SK-N-SH treated with all-trans-retinoic acid at 6 μM for 48 hours (cell line): ENCODE measurements at regions not wholly inside any gene's neighbourhood (a gene's known extent, or its start where the extent isn't known, plus 50 kb on each side); places are given as distances from the start of the nearest gene placed in this dataset.

Source experiments
- RARB ChIP-seq: fragments of 250-450 bp; sonication (Bioruptor Pico); IDR thresholded peaks from 2 replicates; pipeline ENCODE4 v1.8.0; 2021; ENCODE audit warnings: mild to moderate bottlenecking, moderate library complexity
- SNAI2 ChIP-seq: fragments of 250-450 bp; sonication (Bioruptor Pico); IDR thresholded peaks from 2 replicates; pipeline ENCODE4 v1.5.0; 2020; ENCODE audit warnings: mild to moderate bottlenecking, moderate library complexity
- ZFP30 ChIP-seq: fragments of 450-650 bp; formaldehyde crosslinking; IDR thresholded peaks from 2 replicates; pipeline ENCODE4 v1.5.0; 2022; ENCODE audit warnings: mild to moderate bottlenecking, moderate library complexity
- ZNF565 ChIP-seq: fragments of 450-650 bp; formaldehyde crosslinking; conservative IDR thresholded peaks from 2 replicates; pipeline ENCODE4 v1.5.0; 2020; ENCODE audit warnings: low read depth, mild to moderate bottlenecking, moderate library complexity
- TF ChIP-seq, protein P1 (sequence below): fragments of 250-450 bp; sonication (Bioruptor Pico); IDR thresholded peaks from 2 replicates; pipeline ENCODE4 v1.8.0; 2020; ENCODE audit warnings: mild to moderate bottlenecking, moderate library complexity, borderline replicate concordance

- no peak for TF ChIP-seq SNAI2
- TF ChIP-seq ZNF565 (CRISPR knock-in tag), result no peak
- no peak for TF ChIP-seq RARB (CRISPR knock-in tag)
- TF ChIP-seq, protein P1, sequence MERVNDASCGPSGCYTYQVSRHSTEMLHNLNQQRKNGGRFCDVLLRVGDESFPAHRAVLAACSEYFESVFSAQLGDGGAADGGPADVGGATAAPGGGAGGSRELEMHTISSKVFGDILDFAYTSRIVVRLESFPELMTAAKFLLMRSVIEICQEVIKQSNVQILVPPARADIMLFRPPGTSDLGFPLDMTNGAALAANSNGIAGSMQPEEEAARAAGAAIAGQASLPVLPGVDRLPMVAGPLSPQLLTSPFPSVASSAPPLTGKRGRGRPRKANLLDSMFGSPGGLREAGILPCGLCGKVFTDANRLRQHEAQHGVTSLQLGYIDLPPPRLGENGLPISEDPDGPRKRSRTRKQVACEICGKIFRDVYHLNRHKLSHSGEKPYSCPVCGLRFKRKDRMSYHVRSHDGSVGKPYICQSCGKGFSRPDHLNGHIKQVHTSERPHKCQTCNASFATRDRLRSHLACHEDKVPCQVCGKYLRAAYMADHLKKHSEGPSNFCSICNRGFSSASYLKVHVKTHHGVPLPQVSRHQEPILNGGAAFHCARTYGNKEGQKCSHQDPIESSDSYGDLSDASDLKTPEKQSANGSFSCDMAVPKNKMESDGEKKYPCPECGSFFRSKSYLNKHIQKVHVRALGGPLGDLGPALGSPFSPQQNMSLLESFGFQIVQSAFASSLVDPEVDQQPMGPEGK (CRISPR knock-in tag), result no peak
- no peak for TF ChIP-seq ZFP30 (CRISPR knock-in tag)
Observed at GRCh38 chr17:77782611-77783010, 175.9 kb upstream of the TNRC6C start.
